ENCODE measurements at regions not wholly inside any gene's neighbourhood (a gene's known extent, or its start where the extent isn't known, plus 50 kb on each side); places are given as distances from the start of the nearest gene placed in this dataset.

DNA sequence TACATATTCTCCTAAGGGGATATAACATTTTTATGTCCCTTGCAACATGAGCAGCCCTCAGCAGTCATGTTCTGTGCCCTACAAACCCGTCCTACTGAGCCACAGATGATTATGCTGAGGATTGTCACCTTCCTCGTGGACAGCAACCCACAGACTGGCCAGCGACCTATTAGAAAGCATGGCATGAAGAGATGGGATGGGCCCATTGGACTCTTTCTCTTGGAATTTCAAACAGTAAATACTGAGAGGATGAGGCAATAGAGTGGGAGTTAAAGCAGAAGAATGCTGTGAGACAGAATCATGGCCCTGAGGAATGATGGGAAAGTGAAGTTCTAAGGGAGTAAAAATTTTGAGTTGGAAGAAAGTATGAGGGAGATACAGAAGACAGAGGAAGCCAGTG lies 149.9 kb upstream of the BTG1 start:
- H3K27ac ChIP-seq (ENCODE audit: low read depth in 2 of 2, low read length in 1 of 2): no peak overlapping the region
- CTCF ChIA-PET: interaction anchor here (1.4 kb wide), 1 partner anchor 12 kb away, joined by 5 read pairs; no protein-coding TSS in a partner anchor
- no peaks in the 10 kb centered on the region for H3K27me3 ChIP-seq (ENCODE audit: insufficient read depth)
- H3K4me2 ChIP-seq: no peak overlapping the region
- H3K79me2 ChIP-seq (ENCODE audit: insufficient read depth): no peaks in the 10 kb centered on the region
- no peaks in the 10 kb centered on the region for H4K20me1 ChIP-seq (ENCODE audit: insufficient read depth)
- no peaks in the 10 kb centered on the region for H3K9me3 ChIP-seq
- H3K9ac ChIP-seq: no peak overlapping the region
- peaks cover 0 to 5% of the 10 kb centered on the region in 2 experiments; a peak in 2 of 4 replicates for H3K4me1 ChIP-seq (ENCODE audit: control insufficient read depth in 1 of 2, insufficient read depth in 2 of 2, low read depth in 1 of 2, low read length in 1 of 2)
- no peaks in the 10 kb centered on the region for H3K9me2 ChIP-seq
- H3K36me3 ChIP-seq (replicated peaks in 1 of 2; ENCODE audit: control insufficient read depth in 1 of 2, insufficient read depth in 2 of 2, low read length in 1 of 2): no peaks in the 10 kb centered on the region
- no peak for DNase-seq
- no peak for TF ChIP-seq TCF12 (IDR thresholded peaks at IDR 0.05)
- TF ChIP-seq JUND (IDR thresholded peaks at IDR 0.05): no peak
- TF ChIP-seq SIN3A (IDR thresholded peaks at IDR 0.05; ENCODE audit: borderline replicate concordance, low read depth, low read length): no peak
- no peak for TF ChIP-seq GATA2 (CRISPR knock-in tag; IDR thresholded peaks at IDR 0.05)
- no peak for TF ChIP-seq FOXM1 (IDR thresholded peaks at IDR 0.05; ENCODE audit: low read depth)
- no peak for TF ChIP-seq TEAD4 (IDR thresholded peaks at IDR 0.05; ENCODE audit: borderline replicate concordance, insufficient read depth)
- TF ChIP-seq EZH2phosphoT487 (IDR thresholded peaks at IDR 0.05; ENCODE audit: borderline replicate concordance, low read depth): no peak
- no peak for TF ChIP-seq EP300 (IDR thresholded peaks at IDR 0.05; ENCODE audit: borderline replicate concordance in 1 of 2, low read depth in 1 of 2, low read length in 1 of 2)
- TF ChIP-seq CHD2 (IDR thresholded peaks at IDR 0.05; ENCODE audit: low read length, partially characterized antibody): no peak
- no peak for TF ChIP-seq RXRA (IDR thresholded peaks at IDR 0.05; ENCODE audit: borderline replicate concordance, low read depth)
- TF ChIP-seq ELF1 (IDR thresholded peaks at IDR 0.05): no peak
- TF ChIP-seq, protein P1, sequence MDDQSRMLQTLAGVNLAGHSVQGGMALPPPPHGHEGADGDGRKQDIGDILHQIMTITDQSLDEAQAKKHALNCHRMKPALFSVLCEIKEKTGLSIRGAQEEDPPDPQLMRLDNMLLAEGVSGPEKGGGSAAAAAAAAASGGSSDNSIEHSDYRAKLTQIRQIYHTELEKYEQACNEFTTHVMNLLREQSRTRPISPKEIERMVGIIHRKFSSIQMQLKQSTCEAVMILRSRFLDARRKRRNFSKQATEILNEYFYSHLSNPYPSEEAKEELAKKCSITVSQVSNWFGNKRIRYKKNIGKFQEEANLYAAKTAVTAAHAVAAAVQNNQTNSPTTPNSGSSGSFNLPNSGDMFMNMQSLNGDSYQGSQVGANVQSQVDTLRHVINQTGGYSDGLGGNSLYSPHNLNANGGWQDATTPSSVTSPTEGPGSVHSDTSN (IDR thresholded peaks at IDR 0.05): no peak
- TF ChIP-seq GABPA (IDR thresholded peaks at IDR 0.05; ENCODE audit: low read depth): no peak
- no peak for TF ChIP-seq FOSL2 (IDR thresholded peaks at IDR 0.05; ENCODE audit: borderline replicate concordance, low read depth)
- TF ChIP-seq, protein P2, sequence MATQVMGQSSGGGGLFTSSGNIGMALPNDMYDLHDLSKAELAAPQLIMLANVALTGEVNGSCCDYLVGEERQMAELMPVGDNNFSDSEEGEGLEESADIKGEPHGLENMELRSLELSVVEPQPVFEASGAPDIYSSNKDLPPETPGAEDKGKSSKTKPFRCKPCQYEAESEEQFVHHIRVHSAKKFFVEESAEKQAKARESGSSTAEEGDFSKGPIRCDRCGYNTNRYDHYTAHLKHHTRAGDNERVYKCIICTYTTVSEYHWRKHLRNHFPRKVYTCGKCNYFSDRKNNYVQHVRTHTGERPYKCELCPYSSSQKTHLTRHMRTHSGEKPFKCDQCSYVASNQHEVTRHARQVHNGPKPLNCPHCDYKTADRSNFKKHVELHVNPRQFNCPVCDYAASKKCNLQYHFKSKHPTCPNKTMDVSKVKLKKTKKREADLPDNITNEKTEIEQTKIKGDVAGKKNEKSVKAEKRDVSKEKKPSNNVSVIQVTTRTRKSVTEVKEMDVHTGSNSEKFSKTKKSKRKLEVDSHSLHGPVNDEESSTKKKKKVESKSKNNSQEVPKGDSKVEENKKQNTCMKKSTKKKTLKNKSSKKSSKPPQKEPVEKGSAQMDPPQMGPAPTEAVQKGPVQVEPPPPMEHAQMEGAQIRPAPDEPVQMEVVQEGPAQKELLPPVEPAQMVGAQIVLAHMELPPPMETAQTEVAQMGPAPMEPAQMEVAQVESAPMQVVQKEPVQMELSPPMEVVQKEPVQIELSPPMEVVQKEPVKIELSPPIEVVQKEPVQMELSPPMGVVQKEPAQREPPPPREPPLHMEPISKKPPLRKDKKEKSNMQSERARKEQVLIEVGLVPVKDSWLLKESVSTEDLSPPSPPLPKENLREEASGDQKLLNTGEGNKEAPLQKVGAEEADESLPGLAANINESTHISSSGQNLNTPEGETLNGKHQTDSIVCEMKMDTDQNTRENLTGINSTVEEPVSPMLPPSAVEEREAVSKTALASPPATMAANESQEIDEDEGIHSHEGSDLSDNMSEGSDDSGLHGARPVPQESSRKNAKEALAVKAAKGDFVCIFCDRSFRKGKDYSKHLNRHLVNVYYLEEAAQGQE (IDR thresholded peaks at IDR 0.05; ENCODE audit: low read depth, low read length): no peak
- TF ChIP-seq, protein P3, sequence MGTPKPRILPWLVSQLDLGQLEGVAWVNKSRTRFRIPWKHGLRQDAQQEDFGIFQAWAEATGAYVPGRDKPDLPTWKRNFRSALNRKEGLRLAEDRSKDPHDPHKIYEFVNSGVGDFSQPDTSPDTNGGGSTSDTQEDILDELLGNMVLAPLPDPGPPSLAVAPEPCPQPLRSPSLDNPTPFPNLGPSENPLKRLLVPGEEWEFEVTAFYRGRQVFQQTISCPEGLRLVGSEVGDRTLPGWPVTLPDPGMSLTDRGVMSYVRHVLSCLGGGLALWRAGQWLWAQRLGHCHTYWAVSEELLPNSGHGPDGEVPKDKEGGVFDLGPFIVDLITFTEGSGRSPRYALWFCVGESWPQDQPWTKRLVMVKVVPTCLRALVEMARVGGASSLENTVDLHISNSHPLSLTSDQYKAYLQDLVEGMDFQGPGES (IDR thresholded peaks at IDR 0.05; ENCODE audit: low read depth, low read length): no peak
- no peak overlapping the region for H2AFZ ChIP-seq (ENCODE audit: low read depth)
- 68% methylated on average over 3 of the region's 3 CpGs for WGBS (ENCODE audit: low lambda C conversion rate)
- POLR2A ChIA-PET: no interaction called here
- no peak overlapping the region for H3K4me3 ChIP-seq (ENCODE audit: low read depth in 2 of 2, low read length in 1 of 2)
- peaks cover 4% of the 10 kb centered on the region for H3F3A ChIP-seq (replicated peaks; ENCODE audit: insufficient read depth)
